Naive thymus-derived CD4-positive, alpha-beta T cell (primary cell): ENCODE measurements at regions not wholly inside any gene's neighbourhood (a gene's known extent, or its start where the extent isn't known, plus 50 kb on each side); places are given as distances from the start of the nearest gene placed in this dataset.

Experiments
- ATAC-seq: fragments of 150-1000 bp; cut with Tn5 transposase; 2 replicates; pipeline ENCODE4 v1.10.0; 2021; ENCODE audit warnings: mild to moderate bottlenecking, moderate library complexity
- CTCF ChIA-PET: fragments of 350-600 bp; sonication (Branson Sonifier 250); formaldehyde crosslinking; loops from one replicate; lab custom pipeline; 2021; ENCODE audit warnings: antibody characterized with exemption; lab: Charles Lee
- POLR2A ChIA-PET: fragments of 350-600 bp; sonication (Branson Sonifier 250); formaldehyde crosslinking; loops from one replicate; lab custom pipeline; 2021; ENCODE audit warnings: antibody characterized with exemption, inconsistent platforms; lab: Charles Lee
- DNase-seq, 9 donors: peaks; one replicate each; pipeline versions ENCODE4 v3.0.0 to v3.0.0-alpha.2; 2020 to 2022; ENCODE audit warnings: mixed read lengths in 1 of 9
- H3K27ac ChIP-seq: one replicate; pipeline ENCODE4 v1.7.0; 2013; ENCODE audit warnings: mild to moderate bottlenecking, low read depth, low read length, moderate library complexity
- H3K27me3 ChIP-seq, 2 donors: one replicate each; pipeline ENCODE4 v1.7.0; 2013; ENCODE audit warnings: low read length in 2 of 2, mild to moderate bottlenecking in 2 of 2, moderate library complexity in 2 of 2; ENCODE audit not compliant: control insufficient read depth in 2 of 2, insufficient read depth in 2 of 2
- H3K36me3 ChIP-seq, 3 experiments: 1 replicate in 2 of 3; 2 replicates in 1 of 3; pipeline ENCODE4 v1.7.0; 2013; ENCODE audit warnings: low read length in 3 of 3, mild to moderate bottlenecking in 3 of 3, moderate library complexity in 1 of 3; ENCODE audit not compliant: insufficient read depth in 3 of 3, control insufficient read depth in 2 of 3
- H3K4me1 ChIP-seq, 2 donors: one replicate each; pipeline ENCODE4 v1.7.0; 2013; ENCODE audit warnings: low read length in 2 of 2, mild to moderate bottlenecking in 2 of 2, moderate library complexity in 1 of 2; ENCODE audit not compliant: control insufficient read depth in 2 of 2, insufficient read depth in 2 of 2
- H3K4me3 ChIP-seq: 2 replicates; pipeline ENCODE4 v1.7.0; 2013; ENCODE audit warnings: mild to moderate bottlenecking, low read length
- H3K9me3 ChIP-seq, 3 experiments: 1 replicate in 2 of 3; 2 replicates in 1 of 3; pipeline ENCODE4 v1.7.0; 2013; ENCODE audit warnings: low read length in 3 of 3; ENCODE audit not compliant: control insufficient read depth in 2 of 3
- H3K27ac Mint-ChIP-seq, 9 donors: one replicate each; pipeline ENCODE4 v1.8.0; 2020 to 2022; ENCODE audit warnings: mixed read lengths in 9 of 9, mild to moderate bottlenecking in 8 of 9, moderate library complexity in 5 of 9, inconsistent platforms in 2 of 9
- H3K27me3 Mint-ChIP-seq, 5 donors: one replicate each; pipeline ENCODE4 v1.8.0; 2021 to 2022; ENCODE audit warnings: mixed read lengths in 5 of 5, mild to moderate bottlenecking in 1 of 5
- H3K36me3 Mint-ChIP-seq, 5 donors: one replicate each; pipeline ENCODE4 v1.8.0; 2020 to 2022; ENCODE audit warnings: mixed read lengths in 5 of 5, mild to moderate bottlenecking in 3 of 5, inconsistent platforms in 1 of 5
- H3K4me1 Mint-ChIP-seq, 7 donors: one replicate each; pipeline ENCODE4 v1.8.0; 2020 to 2022; ENCODE audit warnings: mixed read lengths in 7 of 7, mild to moderate bottlenecking in 3 of 7, inconsistent platforms in 1 of 7
- H3K4me3 Mint-ChIP-seq, 10 donors: one replicate each; pipeline ENCODE4 v1.8.0; 2020 to 2022; ENCODE audit warnings: mild to moderate bottlenecking in 10 of 10, mixed read lengths in 10 of 10, moderate library complexity in 6 of 10, inconsistent platforms in 2 of 10
- H3K9me3 Mint-ChIP-seq, 11 donors: one replicate each; pipeline ENCODE4 v1.8.0; 2020 to 2022; ENCODE audit warnings: mixed read lengths in 11 of 11, mild to moderate bottlenecking in 4 of 11, inconsistent platforms in 1 of 11, moderate library complexity in 1 of 11
- intact Hi-C, 2 donors: fragments of 100-400 bp; cut with micrococcal nuclease; formaldehyde crosslinking; loops; one replicate each; pipeline ENCODE4 v1.15.1; 2023

DNA sequence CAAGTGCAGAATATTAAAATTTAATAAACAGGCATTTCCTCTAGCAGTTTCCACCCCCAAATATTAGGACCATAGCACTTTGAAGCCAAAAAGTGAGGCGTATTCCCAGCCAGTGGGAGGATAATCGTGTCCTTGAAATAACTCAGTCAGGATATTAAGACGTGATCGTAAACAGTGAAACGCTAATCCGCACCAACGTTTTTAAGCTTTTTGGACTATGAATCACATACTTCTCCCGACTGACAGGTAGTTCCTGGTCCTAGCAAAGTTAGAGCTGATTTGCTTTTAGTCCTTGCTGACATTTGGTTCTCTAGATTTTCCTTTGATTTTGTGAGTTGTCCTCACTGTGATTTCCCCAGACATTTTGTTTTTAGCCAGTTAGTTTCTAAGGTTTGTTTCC is 197.1 kb upstream of the ARHGAP20 start:
- no peaks in the 10 kb centered on the region for H3K27me3 ChIP-seq
- peak overlapping the region in 2 of 10 donors; percentile 19 to 76 for H3K4me3 Mint-ChIP-seq
- POLR2A ChIA-PET, result no interaction called here
- H3K27ac Mint-ChIP-seq, result peak overlapping the region in 2 of 9 donors; percentile 14 to 93
- CTCF ChIA-PET, result no interaction called here
- intact Hi-C loops, result no loop called here
- H3K9me3 Mint-ChIP-seq, result peaks cover 2 to 15% (median 6%) of the 10 kb centered on the region in 11 donors
- peaks cover 0 to 7% (median 4%) of the 10 kb centered on the region in 5 donors for H3K36me3 Mint-ChIP-seq
- H3K27ac ChIP-seq, result no peak overlapping the region
- no peaks in the 10 kb centered on the region for H3K36me3 ChIP-seq
- H3K4me1 Mint-ChIP-seq, result peaks cover 18 to 47% (median 33%) of the 10 kb centered on the region in 7 donors
- H3K27me3 Mint-ChIP-seq, result peaks cover 0 to 5% (median 0%) of the 10 kb centered on the region in 5 donors
- H3K4me3 ChIP-seq, result no peak overlapping the region
- H3K4me1 ChIP-seq, result peaks cover 16 to 27% of the 10 kb centered on the region in 2 donors
- ATAC-seq (no peak), DNase-seq (no peak)
- no peaks in the 10 kb centered on the region for H3K9me3 ChIP-seq

GRCh38 chr11:110908401-110909105 is 196.3 kb upstream of the ARHGAP20 start:
- peak in 4 of 9 donors; percentile 2 to 9 (median 6) for DNase-seq
- H3K4me1 Mint-ChIP-seq, result peaks cover 18 to 47% (median 33%) of the 10 kb centered on the region in 7 donors
- H3K27ac Mint-ChIP-seq, result peak overlapping the region; percentile 69 to 93 (median 82)
- Histone ChIP-seq H3K27ac (no peak overlapping the region), H3K9me3 (no peaks in the 10 kb centered on the region), H3K4me3 (no peak overlapping the region), H3K36me3 (no peaks in the 10 kb centered on the region), H3K27me3 (no peaks in the 10 kb centered on the region), H3K4me1 (peaks cover 16 to 27% of the 10 kb centered on the region in 2 donors)
- intact Hi-C loops, result no loop called here
- H3K27me3 Mint-ChIP-seq, result peaks cover 0 to 5% (median 0%) of the 10 kb centered on the region in 5 donors
- peak overlapping the region in 9 of 10 donors; percentile 15 to 76 (median 61) for H3K4me3 Mint-ChIP-seq
- H3K36me3 Mint-ChIP-seq, result peaks cover 0 to 7% (median 4%) of the 10 kb centered on the region in 5 donors
- ATAC-seq, result no peak
- H3K9me3 Mint-ChIP-seq, result peaks cover 2 to 15% (median 6%) of the 10 kb centered on the region in 11 donors
- CTCF ChIA-PET, result no interaction called here
- POLR2A ChIA-PET, result interaction anchor here (0.8 kb wide), 1 partner anchor 478 kb away, joined by 3 read pairs; the partner anchor contains the start of gene FDX1

GRCh38 chr11:110907629-110908028 is 195.4 kb upstream of the ARHGAP20 start:
- Mint-ChIP-seq H3K9me3 (peaks cover 2 to 15% (median 6%) of the 10 kb centered on the region in 11 donors), H3K4me3 (peak overlapping the region; percentile 42 to 76 (median 62)), H3K27ac (peak overlapping the region; percentile 69 to 93 (median 82)), H3K36me3 (peaks cover 0 to 7% (median 4%) of the 10 kb centered on the region in 5 donors), H3K27me3 (peaks cover 0 to 5% (median 0%) of the 10 kb centered on the region in 5 donors), H3K4me1 (peaks cover 18 to 47% (median 33%) of the 10 kb centered on the region in 7 donors)
- ChIA-PET CTCF (no interaction called here), POLR2A (interaction anchor here (0.8 kb wide), 1 partner anchor 477 kb away, joined by 3 read pairs; the partner anchor contains the start of gene FDX1)
- H3K4me1 ChIP-seq, result peaks cover 16 to 27% of the 10 kb centered on the region in 2 donors
- no peaks in the 10 kb centered on the region for H3K9me3 ChIP-seq
- no peak overlapping the region for H3K27ac ChIP-seq
- ATAC-seq (peak; percentile 86), DNase-seq (peak in 6 of 9 donors; percentile 43 to 73 (median 65))
- H3K4me3 ChIP-seq, result no peak overlapping the region
- no peaks in the 10 kb centered on the region for H3K27me3 ChIP-seq
- intact Hi-C loops, result loop anchor here in 1 of 2 donors (1.0 kb wide), 1 partner anchor 474 kb away; no protein-coding TSS in a partner anchor
- no peaks in the 10 kb centered on the region for H3K36me3 ChIP-seq

DNA sequence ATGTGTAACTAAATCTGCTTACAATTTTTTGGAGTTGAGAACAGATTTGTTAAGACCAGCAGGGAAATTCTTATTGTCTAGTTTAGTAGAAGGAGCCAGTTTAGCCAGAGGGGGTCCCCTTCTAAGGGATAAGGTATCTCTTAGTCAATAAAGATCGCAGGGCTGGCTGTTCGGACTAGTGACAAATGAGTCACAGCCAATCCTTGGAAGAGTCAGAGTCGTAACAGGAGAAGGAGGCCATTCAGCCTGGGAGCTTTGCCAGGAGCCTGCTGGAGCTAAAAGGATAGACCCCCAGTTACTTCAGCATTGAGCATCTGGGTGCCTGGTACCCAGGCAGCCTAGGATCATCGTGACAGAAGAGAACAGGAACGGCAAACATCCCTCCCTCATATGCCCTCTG is 191.6 kb upstream of the ARHGAP20 start:
- Mint-ChIP-seq H3K27me3 (peaks cover 0 to 5% (median 0%) of the 10 kb centered on the region in 5 donors), H3K9me3 (peaks cover 2 to 18% (median 6%) of the 10 kb centered on the region in 11 donors), H3K4me3 (no peak overlapping the region), H3K4me1 (peaks cover 14 to 34% (median 24%) of the 10 kb centered on the region in 7 donors), H3K36me3 (peaks cover 0 to 7% (median 4%) of the 10 kb centered on the region in 5 donors), H3K27ac (no peak overlapping the region)
- DNase-seq, result no peak
- Histone ChIP-seq H3K36me3 (no peaks in the 10 kb centered on the region), H3K27ac (no peak overlapping the region), H3K9me3 (no peaks in the 10 kb centered on the region), H3K27me3 (no peaks in the 10 kb centered on the region), H3K4me1 (peaks cover 16 to 20% of the 10 kb centered on the region in 2 donors), H3K4me3 (no peak overlapping the region)
- intact Hi-C loops, result no loop called here
- POLR2A ChIA-PET, result no interaction called here
- ATAC-seq, result no peak
- CTCF ChIA-PET, result no interaction called here

DNA sequence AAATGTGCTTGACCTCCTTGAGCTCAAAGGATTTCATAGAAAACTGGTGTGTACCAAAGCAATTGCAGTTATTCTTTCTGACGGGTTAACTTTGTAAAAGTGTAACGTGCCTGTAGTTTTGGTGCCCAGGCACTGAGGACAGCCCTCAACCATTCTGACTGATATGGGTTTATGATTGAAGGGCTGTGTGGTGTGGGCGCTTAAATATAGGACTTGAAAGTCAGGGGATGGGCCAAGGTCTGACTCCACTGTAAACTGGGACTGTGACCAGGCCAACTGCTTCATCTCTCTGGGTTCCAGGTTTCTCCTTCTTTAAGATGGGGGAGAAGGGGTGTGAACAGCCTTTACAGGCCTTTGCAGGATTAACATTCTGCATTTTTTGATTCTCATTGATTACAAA is 191.1 kb upstream of the ARHGAP20 start:
- no peaks in the 10 kb centered on the region for H3K36me3 ChIP-seq
- Mint-ChIP-seq H3K9me3 (peaks cover 2 to 18% (median 6%) of the 10 kb centered on the region in 11 donors), H3K27ac (no peak overlapping the region), H3K4me1 (peaks cover 11 to 29% (median 19%) of the 10 kb centered on the region in 7 donors), H3K4me3 (no peak overlapping the region), H3K27me3 (peaks cover 0 to 5% (median 0%) of the 10 kb centered on the region in 5 donors), H3K36me3 (peaks cover 0 to 7% (median 4%) of the 10 kb centered on the region in 5 donors)
- ATAC-seq (no peak), DNase-seq (no peak)
- H3K27me3 ChIP-seq, result no peaks in the 10 kb centered on the region
- ChIA-PET POLR2A (no interaction called here), CTCF (no interaction called here)
- no peak overlapping the region for H3K27ac ChIP-seq
- intact Hi-C loops, result no loop called here
- no peaks in the 10 kb centered on the region for H3K9me3 ChIP-seq
- H3K4me1 ChIP-seq, result peaks cover 12 to 15% of the 10 kb centered on the region in 2 donors
- no peak overlapping the region for H3K4me3 ChIP-seq

DNA sequence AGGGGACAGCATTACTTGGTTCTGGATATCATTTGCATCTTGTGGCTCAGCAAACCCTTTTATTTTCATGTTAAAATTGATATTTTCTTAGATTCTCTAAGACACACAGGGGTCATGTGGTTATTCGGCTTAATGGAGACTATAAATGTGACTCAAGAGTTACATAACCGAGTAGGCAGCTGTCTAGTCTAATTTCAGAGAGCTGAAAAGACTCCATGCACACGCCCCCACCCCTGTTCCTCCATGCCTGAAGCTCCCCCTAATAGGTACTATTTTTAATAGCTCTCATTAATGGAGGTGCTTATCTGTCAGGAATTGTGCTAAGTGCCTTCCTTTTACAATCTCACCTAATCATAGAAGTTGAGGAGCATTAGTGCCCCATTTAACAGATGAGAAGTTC is 189.2 kb upstream of the ARHGAP20 start:
- DNase-seq, result no peak
- peaks cover 0 to 3% (median 0%) of the 10 kb centered on the region in 5 donors for H3K36me3 Mint-ChIP-seq
- ChIA-PET CTCF (no interaction called here), POLR2A (no interaction called here)
- H3K27ac Mint-ChIP-seq, result no peak overlapping the region
- peaks cover 0 to 10% (median 5%) of the 10 kb centered on the region in 7 donors for H3K4me1 Mint-ChIP-seq
- peaks cover 0 to 15% (median 3%) of the 10 kb centered on the region in 11 donors for H3K9me3 Mint-ChIP-seq
- H3K9me3 ChIP-seq, result no peaks in the 10 kb centered on the region
- intact Hi-C loops, result no loop called here
- H3K27me3 ChIP-seq, result no peaks in the 10 kb centered on the region
- H3K4me3 ChIP-seq, result no peak overlapping the region
- ATAC-seq, result no peak
- H3K36me3 ChIP-seq, result no peaks in the 10 kb centered on the region
- H3K27ac ChIP-seq, result no peak overlapping the region
- peaks cover 0 to 7% (median 0%) of the 10 kb centered on the region in 5 donors for H3K27me3 Mint-ChIP-seq
- no peak overlapping the region for H3K4me3 Mint-ChIP-seq
- H3K4me1 ChIP-seq, result no peaks in the 10 kb centered on the region
